HL-60 (cell line): ENCODE measurements at regions not wholly inside any gene's neighbourhood (a gene's known extent, or its start where the extent isn't known, plus 50 kb on each side); places are given as distances from the start of the nearest gene placed in this dataset.
"Not testable (repeated sequence)": the region's sequence is repeated elsewhere in the genome, so short reads cannot be mapped to it uniquely, and the experiment has no call there.

Experiments
- GABPA ChIP-seq: IDR thresholded peaks from 2 replicates; pipeline ENCODE4 v1.6.1; 2012; ENCODE audit warnings: low read depth
- TF ChIP-seq, protein P1 (sequence below): IDR thresholded peaks from one replicate; pipeline ENCODE4 v1.5.1; 2011; ENCODE audit warnings: low read length, control low read depth, inconsistent platforms; ENCODE audit not compliant: insufficient read depth
- TF ChIP-seq, protein P2 (sequence below): IDR thresholded peaks from 2 replicates; pipeline ENCODE4 v1.6.1; 2012; ENCODE audit warnings: low read depth; ENCODE audit not compliant: insufficient replicate concordance

DNA sequence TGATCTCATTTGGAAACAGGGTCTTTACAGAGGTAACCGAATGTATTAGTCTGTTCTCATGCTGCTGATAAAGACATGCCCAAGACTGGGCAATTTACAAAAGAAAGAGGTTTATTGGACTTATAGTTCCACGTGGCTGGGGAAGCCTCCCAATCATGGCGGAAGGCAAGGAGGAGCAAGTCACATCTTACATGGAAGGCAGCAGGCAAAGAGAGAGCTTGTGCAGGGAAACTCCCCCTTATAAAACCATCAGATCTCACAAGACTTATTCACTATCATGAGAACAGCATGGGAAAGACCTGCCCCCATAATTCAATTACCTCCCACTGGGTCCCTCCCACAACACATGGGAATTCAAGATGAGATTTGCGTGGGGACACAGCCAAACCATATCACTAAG lies 171.8 kb upstream of the ID2 start:
- TF ChIP-seq, protein P1, sequence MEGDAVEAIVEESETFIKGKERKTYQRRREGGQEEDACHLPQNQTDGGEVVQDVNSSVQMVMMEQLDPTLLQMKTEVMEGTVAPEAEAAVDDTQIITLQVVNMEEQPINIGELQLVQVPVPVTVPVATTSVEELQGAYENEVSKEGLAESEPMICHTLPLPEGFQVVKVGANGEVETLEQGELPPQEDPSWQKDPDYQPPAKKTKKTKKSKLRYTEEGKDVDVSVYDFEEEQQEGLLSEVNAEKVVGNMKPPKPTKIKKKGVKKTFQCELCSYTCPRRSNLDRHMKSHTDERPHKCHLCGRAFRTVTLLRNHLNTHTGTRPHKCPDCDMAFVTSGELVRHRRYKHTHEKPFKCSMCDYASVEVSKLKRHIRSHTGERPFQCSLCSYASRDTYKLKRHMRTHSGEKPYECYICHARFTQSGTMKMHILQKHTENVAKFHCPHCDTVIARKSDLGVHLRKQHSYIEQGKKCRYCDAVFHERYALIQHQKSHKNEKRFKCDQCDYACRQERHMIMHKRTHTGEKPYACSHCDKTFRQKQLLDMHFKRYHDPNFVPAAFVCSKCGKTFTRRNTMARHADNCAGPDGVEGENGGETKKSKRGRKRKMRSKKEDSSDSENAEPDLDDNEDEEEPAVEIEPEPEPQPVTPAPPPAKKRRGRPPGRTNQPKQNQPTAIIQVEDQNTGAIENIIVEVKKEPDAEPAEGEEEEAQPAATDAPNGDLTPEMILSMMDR, result not testable (repeated sequence)
- not testable (repeated sequence) for TF ChIP-seq GABPA
- TF ChIP-seq, protein P2, sequence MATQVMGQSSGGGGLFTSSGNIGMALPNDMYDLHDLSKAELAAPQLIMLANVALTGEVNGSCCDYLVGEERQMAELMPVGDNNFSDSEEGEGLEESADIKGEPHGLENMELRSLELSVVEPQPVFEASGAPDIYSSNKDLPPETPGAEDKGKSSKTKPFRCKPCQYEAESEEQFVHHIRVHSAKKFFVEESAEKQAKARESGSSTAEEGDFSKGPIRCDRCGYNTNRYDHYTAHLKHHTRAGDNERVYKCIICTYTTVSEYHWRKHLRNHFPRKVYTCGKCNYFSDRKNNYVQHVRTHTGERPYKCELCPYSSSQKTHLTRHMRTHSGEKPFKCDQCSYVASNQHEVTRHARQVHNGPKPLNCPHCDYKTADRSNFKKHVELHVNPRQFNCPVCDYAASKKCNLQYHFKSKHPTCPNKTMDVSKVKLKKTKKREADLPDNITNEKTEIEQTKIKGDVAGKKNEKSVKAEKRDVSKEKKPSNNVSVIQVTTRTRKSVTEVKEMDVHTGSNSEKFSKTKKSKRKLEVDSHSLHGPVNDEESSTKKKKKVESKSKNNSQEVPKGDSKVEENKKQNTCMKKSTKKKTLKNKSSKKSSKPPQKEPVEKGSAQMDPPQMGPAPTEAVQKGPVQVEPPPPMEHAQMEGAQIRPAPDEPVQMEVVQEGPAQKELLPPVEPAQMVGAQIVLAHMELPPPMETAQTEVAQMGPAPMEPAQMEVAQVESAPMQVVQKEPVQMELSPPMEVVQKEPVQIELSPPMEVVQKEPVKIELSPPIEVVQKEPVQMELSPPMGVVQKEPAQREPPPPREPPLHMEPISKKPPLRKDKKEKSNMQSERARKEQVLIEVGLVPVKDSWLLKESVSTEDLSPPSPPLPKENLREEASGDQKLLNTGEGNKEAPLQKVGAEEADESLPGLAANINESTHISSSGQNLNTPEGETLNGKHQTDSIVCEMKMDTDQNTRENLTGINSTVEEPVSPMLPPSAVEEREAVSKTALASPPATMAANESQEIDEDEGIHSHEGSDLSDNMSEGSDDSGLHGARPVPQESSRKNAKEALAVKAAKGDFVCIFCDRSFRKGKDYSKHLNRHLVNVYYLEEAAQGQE, result not testable (repeated sequence)
